Activated CD8-positive, alpha-beta T cell treated with anti-CD3 and anti-CD28 coated beads for 36 hours (primary cell): ENCODE measurements at regions not wholly inside any gene's neighbourhood (a gene's known extent, or its start where the extent isn't known, plus 50 kb on each side); places are given as distances from the start of the nearest gene placed in this dataset.

Experiments used
- ATAC-seq: fragments of 200-7000 bp; cut with Tn5 transposase; one replicate; pipeline ENCODE4 v1.10.0; 2021; ENCODE audit warnings: mild to moderate bottlenecking, moderate library complexity
- CTCF ChIA-PET: fragments of 350-600 bp; sonication (Branson Sonifier 250); formaldehyde crosslinking; loops from one replicate; lab custom pipeline; 2021; ENCODE audit warnings: antibody characterized with exemption; lab: Charles Lee
- POLR2A ChIA-PET: fragments of 350-600 bp; sonication (Branson Sonifier 250); formaldehyde crosslinking; loops from one replicate; lab custom pipeline; 2021; ENCODE audit warnings: antibody characterized with exemption; lab: Charles Lee
- DNase-seq: peaks from one replicate; pipeline ENCODE4 v3.0.0-alpha.2; 2020
- H3K27ac Mint-ChIP-seq: one replicate; pipeline ENCODE4 v1.8.0; 2021; ENCODE audit warnings: mild to moderate bottlenecking, mixed read lengths
- H3K27me3 Mint-ChIP-seq: one replicate; pipeline ENCODE4 v1.8.0; 2021; ENCODE audit warnings: mixed read lengths
- H3K36me3 Mint-ChIP-seq: one replicate; pipeline ENCODE4 v1.8.0; 2021; ENCODE audit warnings: low read depth, mixed read lengths
- H3K4me1 Mint-ChIP-seq: one replicate; pipeline ENCODE4 v1.8.0; 2021; ENCODE audit warnings: low read depth, mixed read lengths
- H3K4me3 Mint-ChIP-seq: one replicate; pipeline ENCODE4 v1.8.0; 2021; ENCODE audit warnings: mild to moderate bottlenecking, moderate library complexity, mixed read lengths
- H3K9me3 Mint-ChIP-seq: one replicate; pipeline ENCODE4 v1.8.0; 2021; ENCODE audit warnings: mixed read lengths
- intact Hi-C: fragments of 100-400 bp; cut with micrococcal nuclease; formaldehyde crosslinking; loops from one replicate; pipeline ENCODE4 v1.10.0; 2022
- TF ChIP-seq, protein P1 (sequence below): fragments of 200-600 bp; IDR thresholded peaks from one replicate; pipeline ENCODE4 v1.8.0; 2022; ENCODE audit warnings: antibody characterized with exemption, mild to moderate bottlenecking

DNA sequence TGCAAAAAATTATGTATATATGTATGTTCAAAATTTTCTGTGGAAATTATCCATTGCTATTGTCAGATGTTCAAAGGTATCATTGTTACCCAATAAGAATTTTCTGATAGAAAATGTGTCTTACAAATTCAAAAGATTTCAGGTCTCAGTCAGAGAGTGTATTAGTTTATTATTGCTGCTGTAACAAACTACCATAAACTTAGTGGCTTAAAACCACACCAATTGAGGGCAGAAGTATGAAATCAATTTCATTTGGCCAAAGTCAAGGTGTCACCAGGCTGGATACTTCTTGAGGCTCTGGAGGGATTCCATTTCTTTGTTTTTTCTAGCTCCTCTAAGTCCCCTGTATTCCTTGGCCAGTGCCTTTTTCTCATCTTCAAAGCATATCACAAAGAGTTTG, 914.4 kb upstream of the ROBO1 start:
- no peak for DNase-seq
- Mint-ChIP-seq H3K36me3 (no peaks in the 10 kb centered on the region), H3K27ac (no peak overlapping the region), H3K9me3 (peaks cover 11% of the 10 kb centered on the region), H3K4me3 (no peak overlapping the region), H3K4me1 (no peaks in the 10 kb centered on the region), H3K27me3 (no peaks in the 10 kb centered on the region)
- ChIA-PET POLR2A (no interaction called here), CTCF (no interaction called here)
- intact Hi-C loops, result no loop called here
- TF ChIP-seq, protein P1, sequence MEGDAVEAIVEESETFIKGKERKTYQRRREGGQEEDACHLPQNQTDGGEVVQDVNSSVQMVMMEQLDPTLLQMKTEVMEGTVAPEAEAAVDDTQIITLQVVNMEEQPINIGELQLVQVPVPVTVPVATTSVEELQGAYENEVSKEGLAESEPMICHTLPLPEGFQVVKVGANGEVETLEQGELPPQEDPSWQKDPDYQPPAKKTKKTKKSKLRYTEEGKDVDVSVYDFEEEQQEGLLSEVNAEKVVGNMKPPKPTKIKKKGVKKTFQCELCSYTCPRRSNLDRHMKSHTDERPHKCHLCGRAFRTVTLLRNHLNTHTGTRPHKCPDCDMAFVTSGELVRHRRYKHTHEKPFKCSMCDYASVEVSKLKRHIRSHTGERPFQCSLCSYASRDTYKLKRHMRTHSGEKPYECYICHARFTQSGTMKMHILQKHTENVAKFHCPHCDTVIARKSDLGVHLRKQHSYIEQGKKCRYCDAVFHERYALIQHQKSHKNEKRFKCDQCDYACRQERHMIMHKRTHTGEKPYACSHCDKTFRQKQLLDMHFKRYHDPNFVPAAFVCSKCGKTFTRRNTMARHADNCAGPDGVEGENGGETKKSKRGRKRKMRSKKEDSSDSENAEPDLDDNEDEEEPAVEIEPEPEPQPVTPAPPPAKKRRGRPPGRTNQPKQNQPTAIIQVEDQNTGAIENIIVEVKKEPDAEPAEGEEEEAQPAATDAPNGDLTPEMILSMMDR, result no peak
- ATAC-seq, result no peak

DNA sequence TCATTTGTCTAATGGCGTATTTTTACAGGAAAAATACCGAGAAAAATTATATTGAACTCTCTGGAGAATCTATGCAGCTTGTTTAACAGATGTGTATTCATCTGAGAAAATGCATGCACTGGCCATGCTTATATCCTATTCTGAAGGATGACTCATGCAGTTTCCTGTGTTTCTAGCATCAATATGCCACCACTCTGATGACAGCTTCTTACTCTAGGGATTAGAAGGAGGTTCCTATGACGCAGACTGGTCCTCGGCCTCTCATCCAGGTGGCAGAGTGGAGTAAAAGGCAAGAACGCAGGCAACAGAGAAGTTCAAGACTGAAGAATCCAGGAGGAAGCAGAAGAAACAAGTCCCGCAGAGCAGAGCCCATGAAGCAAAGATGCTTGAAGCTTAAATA, 910.0 kb upstream of the ROBO1 start:
- H3K27me3 Mint-ChIP-seq, result no peaks in the 10 kb centered on the region
- CTCF ChIA-PET, result no interaction called here
- H3K4me1 Mint-ChIP-seq, result no peaks in the 10 kb centered on the region
- no peak for ATAC-seq
- no peaks in the 10 kb centered on the region for H3K36me3 Mint-ChIP-seq
- no peak overlapping the region for H3K4me3 Mint-ChIP-seq
- POLR2A ChIA-PET, result no interaction called here
- TF ChIP-seq, protein P1, result no peak
- peaks cover 8% of the 10 kb centered on the region for H3K9me3 Mint-ChIP-seq
- intact Hi-C loops, result no loop called here
- no peak overlapping the region for H3K27ac Mint-ChIP-seq
- DNase-seq, result no peak

DNA sequence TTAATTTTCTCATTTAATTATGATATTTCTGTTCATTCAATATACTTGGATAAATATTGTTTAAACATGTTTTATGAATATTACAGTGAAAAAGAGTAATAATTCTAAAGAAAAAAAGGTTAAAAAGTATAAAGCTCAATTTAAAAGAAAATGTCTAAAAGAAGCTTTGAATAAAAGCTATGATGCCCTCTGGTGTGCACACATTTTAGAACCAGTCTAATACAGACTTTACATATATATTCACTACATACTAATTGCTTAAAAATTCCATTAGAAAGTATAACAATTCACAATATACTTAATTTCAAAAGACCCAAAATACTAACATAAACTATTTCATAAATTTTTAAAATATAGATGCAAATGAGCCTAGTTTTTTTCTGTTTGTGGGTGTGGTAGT, 909.1 kb upstream of the ROBO1 start:
- no peak overlapping the region for H3K4me3 Mint-ChIP-seq
- H3K4me1 Mint-ChIP-seq, result no peaks in the 10 kb centered on the region
- H3K36me3 Mint-ChIP-seq, result no peaks in the 10 kb centered on the region
- peaks cover 5% of the 10 kb centered on the region for H3K9me3 Mint-ChIP-seq
- no peak overlapping the region for H3K27ac Mint-ChIP-seq
- POLR2A ChIA-PET, result no interaction called here
- CTCF ChIA-PET, result no interaction called here
- DNase-seq (no peak), ATAC-seq (no peak)
- no peaks in the 10 kb centered on the region for H3K27me3 Mint-ChIP-seq
- TF ChIP-seq, protein P1, result no peak
- intact Hi-C loops, result no loop called here

DNA sequence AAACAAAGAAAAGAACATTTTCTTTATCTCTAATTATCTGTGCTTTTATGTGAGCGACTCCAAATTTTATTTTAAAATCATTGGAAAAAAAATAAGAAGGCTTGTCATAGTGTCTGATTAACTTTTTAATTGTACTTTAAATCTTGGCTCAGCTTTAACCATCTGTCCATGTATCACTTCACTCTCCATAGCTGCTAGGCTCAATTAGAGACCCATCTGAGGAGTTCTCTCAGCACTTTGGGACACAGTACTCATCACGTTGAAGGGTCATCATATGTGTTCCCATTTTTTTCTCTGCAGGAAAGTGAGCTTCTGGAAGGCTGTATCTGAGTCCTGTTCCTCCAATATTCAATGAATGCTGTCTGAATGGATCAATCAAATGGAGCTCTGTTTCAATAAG, 908.5 kb upstream of the ROBO1 start:
- H3K9me3 Mint-ChIP-seq, result peaks cover 5% of the 10 kb centered on the region
- no peak overlapping the region for H3K4me3 Mint-ChIP-seq
- TF ChIP-seq, protein P1, result no peak
- ChIA-PET CTCF (no interaction called here), POLR2A (no interaction called here)
- no peaks in the 10 kb centered on the region for H3K27me3 Mint-ChIP-seq
- no peaks in the 10 kb centered on the region for H3K36me3 Mint-ChIP-seq
- no peak overlapping the region for H3K27ac Mint-ChIP-seq
- no peak for DNase-seq
- no peak for ATAC-seq
- no peaks in the 10 kb centered on the region for H3K4me1 Mint-ChIP-seq
- intact Hi-C loops, result no loop called here

DNA sequence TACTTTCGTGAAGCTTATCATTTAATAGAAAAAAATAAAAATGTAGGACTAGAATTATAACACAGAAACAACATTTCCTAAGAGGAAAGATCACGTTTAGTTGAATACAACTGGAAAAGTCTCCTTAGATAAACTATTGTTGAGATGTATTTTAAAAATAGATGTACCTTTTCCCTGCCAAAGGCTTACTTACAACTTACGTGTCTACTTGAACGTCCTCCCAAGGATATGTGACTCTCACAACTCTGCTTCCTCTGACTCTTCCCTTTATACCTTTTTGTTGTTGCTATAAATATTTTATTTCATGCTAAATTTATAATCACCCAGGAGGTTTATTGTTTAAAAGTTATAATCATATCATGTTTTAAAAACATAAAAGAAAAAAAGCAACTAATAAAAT, 908.0 kb upstream of the ROBO1 start:
- peaks cover 5% of the 10 kb centered on the region for H3K9me3 Mint-ChIP-seq
- no peak overlapping the region for H3K27ac Mint-ChIP-seq
- intact Hi-C loops, result no loop called here
- no peak overlapping the region for H3K4me3 Mint-ChIP-seq
- no peaks in the 10 kb centered on the region for H3K27me3 Mint-ChIP-seq
- no peaks in the 10 kb centered on the region for H3K4me1 Mint-ChIP-seq
- DNase-seq, result no peak
- no peaks in the 10 kb centered on the region for H3K36me3 Mint-ChIP-seq
- CTCF ChIA-PET, result no interaction called here
- ATAC-seq, result no peak
- POLR2A ChIA-PET, result no interaction called here
- TF ChIP-seq, protein P1, result no peak
